ENCODE measurements at regions not wholly inside any gene's neighbourhood (a gene's known extent, or its start where the extent isn't known, plus 50 kb on each side); places are given as distances from the start of the nearest gene placed in this dataset.

DNA sequence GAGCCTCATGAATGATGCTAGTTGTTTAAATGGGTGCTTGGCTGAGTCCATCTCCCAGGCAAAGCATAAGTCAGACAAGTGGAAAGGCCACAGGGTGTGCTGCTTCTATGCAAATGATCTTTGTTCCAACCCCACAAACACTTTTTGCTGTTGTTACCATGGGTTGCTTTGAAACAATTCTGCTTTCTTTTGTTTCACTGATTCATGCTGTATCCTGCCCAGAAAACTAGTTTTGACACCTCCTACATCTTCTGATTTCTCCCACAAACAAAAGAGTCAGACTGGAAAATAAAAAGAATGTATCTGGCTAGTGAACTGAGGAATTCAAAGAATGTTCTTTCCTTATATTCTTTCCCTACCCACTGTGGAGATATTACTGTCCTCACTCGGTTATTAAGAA lies 298.6 kb downstream of the DIRAS2 start:
- Histone ChIP-seq H3K9ac (ENCODE audit: low read length) (no peak overlapping the region), H3K4me3 (replicated peaks in 1 of 2; ENCODE audit: low read depth in 1 of 2, low read length in 2 of 2) (no peak overlapping the region), H3K9me2 (ENCODE audit: insufficient read depth) (no peaks in the 10 kb centered on the region), H3K9me3 (ENCODE audit: control insufficient read depth in 1 of 2, insufficient read depth in 1 of 2, low read depth in 1 of 2, low read length in 2 of 2) (no peaks in the 10 kb centered on the region), H3K27me3 (ENCODE audit: insufficient read depth, low read length) (peaks cover 13% of the 10 kb centered on the region), H3K36me3 (ENCODE audit: control insufficient read depth in 1 of 2, insufficient read depth in 2 of 2, low read length in 2 of 2) (no peaks in the 10 kb centered on the region), H3K4me1 (ENCODE audit: control insufficient read depth in 1 of 2, insufficient read depth in 2 of 2, low read length in 2 of 2) (no peaks in the 10 kb centered on the region), H3K4me2 (ENCODE audit: low read length) (no peak overlapping the region), H3K27ac (ENCODE audit: low read depth, low read length) (no peak overlapping the region), H2AFZ (ENCODE audit: low read depth, low read length, poor library complexity, severe bottlenecking) (no peak overlapping the region), H3K79me2 (ENCODE audit: insufficient read depth, low read length) (no peaks in the 10 kb centered on the region), H4K20me1 (ENCODE audit: insufficient read depth) (no peaks in the 10 kb centered on the region)
- DNase-seq (ENCODE audit: low read depth, low spot score) (no peak), ATAC-seq (no peak)
- RAD21 ChIA-PET (ENCODE audit: low non-redundant PET in 1 of 2, low total read pairs in 2 of 2, uncharacterized antibody in 2 of 2, unreplicated experiment in 2 of 2): no interaction called here
- BruUV-seq (replicated peaks): no TSS peak
- POLR2A ChIA-PET: no interaction called here
- TF ChIP-seq SRF (IDR thresholded peaks at IDR 0.05; ENCODE audit: low read depth): no peak
- TF ChIP-seq ZFX (IDR thresholded peaks at IDR 0.05): no peak
- no peak for TF ChIP-seq CBX3 (IDR thresholded peaks at IDR 0.05; ENCODE audit: low read depth)
- no peak for TF ChIP-seq RAD21 (IDR thresholded peaks at IDR 0.05; ENCODE audit: low read depth)
- intact Hi-C loops (cut with micrococcal nuclease): no loop called here
- CTCF ChIA-PET: no interaction called here

DNA sequence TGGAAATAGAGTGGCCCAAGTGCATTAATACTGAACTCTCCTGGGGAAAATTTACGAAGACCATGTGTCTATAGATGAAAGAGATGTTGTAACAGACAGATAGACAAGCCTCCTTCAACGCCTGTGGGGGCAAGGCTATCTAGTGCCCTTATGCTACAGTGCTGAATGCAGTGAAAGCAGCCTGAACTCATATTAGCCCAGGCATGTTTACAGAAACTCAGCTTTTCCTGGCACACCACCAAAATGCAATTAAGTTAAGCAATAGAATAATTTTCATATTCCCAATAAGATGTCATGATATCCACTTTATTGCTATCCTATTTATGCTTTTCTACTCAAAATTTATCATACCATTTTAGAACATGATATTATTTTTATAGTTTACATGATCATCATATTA lies 277.0 kb downstream of the DIRAS2 start:
- Histone ChIP-seq H2AFZ (ENCODE audit: low read depth, low read length, poor library complexity, severe bottlenecking) (no peak overlapping the region), H3K9me3 (ENCODE audit: control insufficient read depth in 1 of 2, insufficient read depth in 1 of 2, low read depth in 1 of 2, low read length in 2 of 2) (no peaks in the 10 kb centered on the region), H3K27me3 (ENCODE audit: insufficient read depth, low read length) (peaks cover 16% of the 10 kb centered on the region), H3K79me2 (ENCODE audit: insufficient read depth, low read length) (no peaks in the 10 kb centered on the region), H3K36me3 (ENCODE audit: control insufficient read depth in 1 of 2, insufficient read depth in 2 of 2, low read length in 2 of 2) (no peaks in the 10 kb centered on the region), H3K4me2 (ENCODE audit: low read length) (no peak overlapping the region), H3K4me1 (ENCODE audit: control insufficient read depth in 1 of 2, insufficient read depth in 2 of 2, low read length in 2 of 2) (no peaks in the 10 kb centered on the region), H3K9me2 (ENCODE audit: insufficient read depth) (no peaks in the 10 kb centered on the region), H3K4me3 (replicated peaks in 1 of 2; ENCODE audit: low read depth in 1 of 2, low read length in 2 of 2) (no peak overlapping the region), H3K27ac (ENCODE audit: low read depth, low read length) (no peak overlapping the region), H3K9ac (ENCODE audit: low read length) (no peak overlapping the region), H4K20me1 (ENCODE audit: insufficient read depth) (no peaks in the 10 kb centered on the region)
- no TSS peak for BruUV-seq (replicated peaks)
- no peak for DNase-seq (ENCODE audit: low read depth, low spot score)
- ChIA-PET CTCF (no interaction called here), POLR2A (no interaction called here), RAD21 (ENCODE audit: low non-redundant PET in 1 of 2, low total read pairs in 2 of 2, uncharacterized antibody in 2 of 2, unreplicated experiment in 2 of 2) (no interaction called here)
- intact Hi-C loops (cut with micrococcal nuclease): no loop called here
- no peak for ATAC-seq
- TF ChIP-seq POLR2AphosphoS5 (IDR thresholded peaks at IDR 0.05; ENCODE audit: low read depth, low read length) (no peak), ELF1 (IDR thresholded peaks at IDR 0.05; ENCODE audit: borderline replicate concordance, low read depth) (no peak), CEBPB (IDR thresholded peaks at IDR 0.05; ENCODE audit: low read depth) (no peak), ZFX (IDR thresholded peaks at IDR 0.05) (no peak), TCF7L2 (IDR thresholded peaks at IDR 0.05; ENCODE audit: borderline replicate concordance, extremely low read depth, insufficient read depth, insufficient read length) (no peak), EZH2 (IDR thresholded peaks at IDR 0.05) (no peak), JUND (IDR thresholded peaks at IDR 0.05) (no peak), CBX3 (IDR thresholded peaks at IDR 0.05; ENCODE audit: low read depth) (no peak)
- TF ChIP-seq, protein P1, sequence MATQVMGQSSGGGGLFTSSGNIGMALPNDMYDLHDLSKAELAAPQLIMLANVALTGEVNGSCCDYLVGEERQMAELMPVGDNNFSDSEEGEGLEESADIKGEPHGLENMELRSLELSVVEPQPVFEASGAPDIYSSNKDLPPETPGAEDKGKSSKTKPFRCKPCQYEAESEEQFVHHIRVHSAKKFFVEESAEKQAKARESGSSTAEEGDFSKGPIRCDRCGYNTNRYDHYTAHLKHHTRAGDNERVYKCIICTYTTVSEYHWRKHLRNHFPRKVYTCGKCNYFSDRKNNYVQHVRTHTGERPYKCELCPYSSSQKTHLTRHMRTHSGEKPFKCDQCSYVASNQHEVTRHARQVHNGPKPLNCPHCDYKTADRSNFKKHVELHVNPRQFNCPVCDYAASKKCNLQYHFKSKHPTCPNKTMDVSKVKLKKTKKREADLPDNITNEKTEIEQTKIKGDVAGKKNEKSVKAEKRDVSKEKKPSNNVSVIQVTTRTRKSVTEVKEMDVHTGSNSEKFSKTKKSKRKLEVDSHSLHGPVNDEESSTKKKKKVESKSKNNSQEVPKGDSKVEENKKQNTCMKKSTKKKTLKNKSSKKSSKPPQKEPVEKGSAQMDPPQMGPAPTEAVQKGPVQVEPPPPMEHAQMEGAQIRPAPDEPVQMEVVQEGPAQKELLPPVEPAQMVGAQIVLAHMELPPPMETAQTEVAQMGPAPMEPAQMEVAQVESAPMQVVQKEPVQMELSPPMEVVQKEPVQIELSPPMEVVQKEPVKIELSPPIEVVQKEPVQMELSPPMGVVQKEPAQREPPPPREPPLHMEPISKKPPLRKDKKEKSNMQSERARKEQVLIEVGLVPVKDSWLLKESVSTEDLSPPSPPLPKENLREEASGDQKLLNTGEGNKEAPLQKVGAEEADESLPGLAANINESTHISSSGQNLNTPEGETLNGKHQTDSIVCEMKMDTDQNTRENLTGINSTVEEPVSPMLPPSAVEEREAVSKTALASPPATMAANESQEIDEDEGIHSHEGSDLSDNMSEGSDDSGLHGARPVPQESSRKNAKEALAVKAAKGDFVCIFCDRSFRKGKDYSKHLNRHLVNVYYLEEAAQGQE (IDR thresholded peaks at IDR 0.05; ENCODE audit: low read depth): no peak
- TF ChIP-seq, protein P2, sequence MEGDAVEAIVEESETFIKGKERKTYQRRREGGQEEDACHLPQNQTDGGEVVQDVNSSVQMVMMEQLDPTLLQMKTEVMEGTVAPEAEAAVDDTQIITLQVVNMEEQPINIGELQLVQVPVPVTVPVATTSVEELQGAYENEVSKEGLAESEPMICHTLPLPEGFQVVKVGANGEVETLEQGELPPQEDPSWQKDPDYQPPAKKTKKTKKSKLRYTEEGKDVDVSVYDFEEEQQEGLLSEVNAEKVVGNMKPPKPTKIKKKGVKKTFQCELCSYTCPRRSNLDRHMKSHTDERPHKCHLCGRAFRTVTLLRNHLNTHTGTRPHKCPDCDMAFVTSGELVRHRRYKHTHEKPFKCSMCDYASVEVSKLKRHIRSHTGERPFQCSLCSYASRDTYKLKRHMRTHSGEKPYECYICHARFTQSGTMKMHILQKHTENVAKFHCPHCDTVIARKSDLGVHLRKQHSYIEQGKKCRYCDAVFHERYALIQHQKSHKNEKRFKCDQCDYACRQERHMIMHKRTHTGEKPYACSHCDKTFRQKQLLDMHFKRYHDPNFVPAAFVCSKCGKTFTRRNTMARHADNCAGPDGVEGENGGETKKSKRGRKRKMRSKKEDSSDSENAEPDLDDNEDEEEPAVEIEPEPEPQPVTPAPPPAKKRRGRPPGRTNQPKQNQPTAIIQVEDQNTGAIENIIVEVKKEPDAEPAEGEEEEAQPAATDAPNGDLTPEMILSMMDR (IDR thresholded peaks at IDR 0.05 in 2 of 3, conservative IDR thresholded peaks at IDR 0.05 in 1 of 3; ENCODE audit: borderline replicate concordance in 1 of 3, insufficient read depth in 1 of 3, low read depth in 2 of 3, low read length in 2 of 3): no peak
